A673 (cell line): ENCODE measurements at regions not wholly inside any gene's neighbourhood (a gene's known extent, or its start where the extent isn't known, plus 50 kb on each side); places are given as distances from the start of the nearest gene placed in this dataset.

Source experiments
- BruUV-seq: library from RNA; stranded (reverse); fragments of 400-500 nt; replicated peaks from 2 replicates; lab custom pipeline; 2021; lab: Mats Ljungman, UMichigan
- CTCF ChIA-PET: fragments of 300-600 bp; sonication (Branson Sonifier 250); formaldehyde crosslinking; loops from one replicate; lab custom pipeline; 2022; ENCODE audit warnings: antibody characterized with exemption; lab: Charles Lee
- POLR2A ChIA-PET: fragments of 300-600 bp; sonication (Branson Sonifier 250); formaldehyde crosslinking; loops from one replicate; lab custom pipeline; 2022; ENCODE audit warnings: antibody characterized with exemption; ENCODE audit not compliant: low non-redundant PET; lab: Charles Lee
- DNase-seq: peaks from one replicate; pipeline ENCODE4 v3.0.0-alpha.2; 2015; ENCODE audit warnings: low spot score
- H3K27ac ChIP-seq: fragments of 200-600 bp; sonication (generic); 2 replicates; pipeline ENCODE4 v1.5.1; 2016; ENCODE audit warnings: mixed run types, low read depth, mild to moderate bottlenecking, mixed read lengths, antibody characterized with exemption, low read length; ENCODE audit not compliant: poor library complexity, severe bottlenecking
- H3K27me3 ChIP-seq: fragments of 200-600 bp; sonication (generic); replicated peaks from 2 replicates; pipeline ENCODE4 v1.6.1; 2017; ENCODE audit warnings: mixed run types, low read depth, mild to moderate bottlenecking, mixed read lengths, antibody characterized with exemption, low read length; ENCODE audit not compliant: insufficient read depth, poor library complexity
- H3K36me3 ChIP-seq: fragments of 200-600 bp; sonication (generic); 2 replicates; pipeline ENCODE4 v1.6.1; 2016; ENCODE audit warnings: mixed run types, mild to moderate bottlenecking, mixed read lengths, antibody characterized with exemption, low read length; ENCODE audit not compliant: insufficient read depth, poor library complexity, severe bottlenecking
- H3K4me1 ChIP-seq: fragments of 200-600 bp; sonication (generic); 2 replicates; pipeline ENCODE4 v1.6.1; 2017; ENCODE audit warnings: mixed run types, mild to moderate bottlenecking, mixed read lengths, antibody characterized with exemption, low read length; ENCODE audit not compliant: insufficient read depth, poor library complexity, severe bottlenecking
- H3K4me3 ChIP-seq: fragments of 200-600 bp; sonication (generic); 2 replicates; pipeline ENCODE4 v1.5.1; 2016; ENCODE audit warnings: low read depth, mixed run types, mild to moderate bottlenecking, mixed read lengths, low read length; ENCODE audit not compliant: poor library complexity, severe bottlenecking
- H3K9me3 ChIP-seq: fragments of 200-600 bp; sonication (generic); 2 replicates; pipeline ENCODE4 v1.6.1; 2016; ENCODE audit warnings: mixed run types, low read depth, mild to moderate bottlenecking, mixed read lengths, antibody characterized with exemption, low read length; ENCODE audit not compliant: poor library complexity, severe bottlenecking
- CTCF ChIP-seq: fragments of 300-800, 200-600 bp; sonication (generic); conservative IDR thresholded peaks from 2 replicates; pipeline ENCODE4 v1.5.1; 2017; ENCODE audit warnings: low read depth, mild to moderate bottlenecking, antibody characterized with exemption, low read length, moderate library complexity, mixed read lengths
- EZH2 ChIP-seq: fragments of 200-600 bp; sonication (generic); IDR thresholded peaks from 2 replicates; pipeline ENCODE4 v1.6.1; 2017; ENCODE audit warnings: borderline replicate concordance, low read depth, mild to moderate bottlenecking, mixed read lengths, antibody characterized with exemption, low read length; ENCODE audit not compliant: poor library complexity, severe bottlenecking
- intact Hi-C: fragments of 100-400 bp; cut with micrococcal nuclease; formaldehyde crosslinking; loops from one replicate; pipeline ENCODE4 v1.10.0; 2022; ENCODE audit not compliant: unreplicated experiment

DNA sequence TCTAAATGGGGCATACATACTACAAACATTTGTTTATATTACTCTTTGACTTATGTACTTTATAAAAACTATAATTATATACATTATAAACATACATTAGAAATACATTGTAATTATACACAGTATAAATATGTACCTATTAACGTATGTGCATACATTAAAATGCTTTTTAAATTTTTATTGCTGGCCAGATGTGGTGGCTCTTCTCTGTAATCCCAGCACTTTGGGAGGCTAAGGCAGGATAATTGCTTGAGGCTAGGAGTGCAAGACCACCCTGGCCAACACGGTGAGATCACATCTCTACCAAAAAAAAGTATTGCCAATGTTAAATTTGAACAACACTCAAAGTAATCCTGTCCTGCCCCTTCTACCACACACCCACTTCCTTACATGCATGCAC, 1037.0 kb downstream of the GRM8 start:
- H3K9me3 ChIP-seq: peaks cover 4% of the 10 kb centered on the region
- no peak overlapping the region for H3K27ac ChIP-seq
- H3K27me3 ChIP-seq: no peaks in the 10 kb centered on the region
- intact Hi-C loops: no loop called here
- no TSS peak for BruUV-seq
- no peaks in the 10 kb centered on the region for H3K4me1 ChIP-seq
- no peak overlapping the region for H3K4me3 ChIP-seq
- DNase-seq: no peak
- no peaks in the 10 kb centered on the region for H3K36me3 ChIP-seq
- ChIA-PET POLR2A (interaction anchor here (0.7 kb wide), 1 partner anchor 374 kb away, joined by 3 read pairs; no protein-coding TSS in a partner anchor), CTCF (no interaction called here)
- TF ChIP-seq CTCF (no peak), EZH2 (no peak)

- no TSS peak for BruUV-seq
- Histone ChIP-seq H3K27ac (no peak overlapping the region), H3K4me3 (no peak overlapping the region), H3K9me3 (no peaks in the 10 kb centered on the region), H3K27me3 (no peaks in the 10 kb centered on the region), H3K36me3 (no peaks in the 10 kb centered on the region), H3K4me1 (no peaks in the 10 kb centered on the region)
- intact Hi-C loops: no loop called here
- ChIA-PET POLR2A (no interaction called here), CTCF (no interaction called here)
- TF ChIP-seq EZH2 (no peak), CTCF (no peak)
- DNase-seq: no peak
These were observed 1038.9 kb downstream of the GRM8 start for GRCh38 chr7:126213876-126214275.

GRCh38 chr7:126211875-126212274, 1040.9 kb downstream of the GRM8 start:
- DNase-seq: no peak
- ChIA-PET POLR2A (interaction anchor here (0.7 kb wide), 1 partner anchor 1445 kb away, joined by 4 read pairs; no protein-coding TSS in a partner anchor), CTCF (no interaction called here)
- no TSS peak for BruUV-seq
- Histone ChIP-seq H3K4me3 (no peak overlapping the region), H3K27ac (no peak overlapping the region), H3K4me1 (no peaks in the 10 kb centered on the region), H3K9me3 (no peaks in the 10 kb centered on the region), H3K36me3 (no peaks in the 10 kb centered on the region), H3K27me3 (no peaks in the 10 kb centered on the region)
- TF ChIP-seq EZH2: no peak
- intact Hi-C loops: no loop called here

- BruUV-seq: no TSS peak
- H3K27ac ChIP-seq: no peak overlapping the region
- DNase-seq: no peak
- no peak for TF ChIP-seq EZH2
- no peak for TF ChIP-seq CTCF
- ChIA-PET CTCF (no interaction called here), POLR2A (no interaction called here)
- intact Hi-C loops: no loop called here
- H3K36me3 ChIP-seq: no peaks in the 10 kb centered on the region
- H3K4me3 ChIP-seq: no peak overlapping the region
- H3K27me3 ChIP-seq: no peaks in the 10 kb centered on the region
- no peaks in the 10 kb centered on the region for H3K4me1 ChIP-seq
- no peaks in the 10 kb centered on the region for H3K9me3 ChIP-seq
These were observed 1042.0 kb downstream of the GRM8 start for GRCh38 chr7:126210707-126211106.
